Stimulated activated CD8-positive, alpha-beta memory T cell treated with anti-CD3 and anti-CD28 coated beads, Interleukin-4, amount 100 ng/mL, for 48 hours (primary cell): ENCODE measurements at regions not wholly inside any gene's neighbourhood (a gene's known extent, or its start where the extent isn't known, plus 50 kb on each side); places are given as distances from the start of the nearest gene placed in this dataset.

Experiments used
- DNase-seq: peaks from one replicate; pipeline ENCODE4 v3.0.0-alpha.2; 2020

- peak; percentile 13 for DNase-seq
These were observed 296.5 kb upstream of the ZNF32 start for GRCh38 chr10:43945094-43945730.

- peak; percentile 6 for DNase-seq
These were observed 295.9 kb upstream of the ZNF32 start for GRCh38 chr10:43944381-43945093.

GRCh38 chr10:43943818-43944360 lies 295.2 kb upstream of the ZNF32 start:
- DNase-seq, result peak; percentile 8

GRCh38 chr10:43943119-43943817 lies 294.6 kb upstream of the ZNF32 start:
- no peak for DNase-seq

GRCh38 chr10:43942096-43942850 lies 293.6 kb upstream of the ZNF32 start:
- DNase-seq, result no peak

- DNase-seq, result no peak
These were observed 292.5 kb upstream of the ZNF32 start for GRCh38 chr10:43940898-43941837.

- DNase-seq, result no peak
These were observed 291.5 kb upstream of the ZNF32 start for GRCh38 chr10:43939939-43940820.

- no peak for DNase-seq
These were observed 290.8 kb upstream of the ZNF32 start for GRCh38 chr10:43939389-43939938.

GRCh38 chr10:43938810-43939209 lies 290.1 kb upstream of the ZNF32 start:
- no peak for DNase-seq

GRCh38 chr10:43931308-43931930 lies 282.7 kb upstream of the ZNF32 start:
- no peak for DNase-seq

GRCh38 chr10:43930777-43931176 lies 282.1 kb upstream of the ZNF32 start:
- DNase-seq, result no peak

- DNase-seq, result no peak
These were observed 281.6 kb upstream of the ZNF32 start for GRCh38 chr10:43930243-43930642.

GRCh38 chr10:43929122-43929521 lies 280.4 kb upstream of the ZNF32 start:
- DNase-seq, result no peak

- no peak for DNase-seq
These were observed 279.8 kb upstream of the ZNF32 start for GRCh38 chr10:43928425-43928968.

- DNase-seq, result no peak
These were observed 278.3 kb upstream of the ZNF32 start for GRCh38 chr10:43926875-43927406.

GRCh38 chr10:43926371-43926770 lies 277.7 kb upstream of the ZNF32 start:
- DNase-seq, result no peak

- DNase-seq, result no peak
These were observed 277.1 kb upstream of the ZNF32 start for GRCh38 chr10:43925793-43926192.

GRCh38 chr10:43923328-43923727 lies 274.6 kb upstream of the ZNF32 start:
- no peak for DNase-seq
